ENCODE measurements at regions not wholly inside any gene's neighbourhood (a gene's known extent, or its start where the extent isn't known, plus 50 kb on each side); places are given as distances from the start of the nearest gene placed in this dataset.

GRCh38 chr6:98146656-98147055 is 687.7 kb upstream of the POU3F2 start:
- WGBS, 2 donors (ENCODE audit: low coverage in 1 of 2), result 55 to 60% methylated on average over 1 of the region's 1 CpG
- no peak overlapping the region for H3K4me3 ChIP-seq
- peaks cover 0 to 7% (median 0%) of the 10 kb centered on the region in 3 donors for H3K9me3 ChIP-seq
- H3K36me3 ChIP-seq, result no peaks in the 10 kb centered on the region
- no peaks in the 10 kb centered on the region for H3K4me1 ChIP-seq
- H3K27me3 ChIP-seq, result peaks cover 7% of the 10 kb centered on the region
- H3K27ac ChIP-seq, result no peak overlapping the region
- ATAC-seq, result no peak
- no peak for TF ChIP-seq POLR2A (IDR thresholded peaks at IDR 0.05)
- TF ChIP-seq POLR2AphosphoS5 (IDR thresholded peaks at IDR 0.05), result no peak
- TF ChIP-seq EP300 (IDR thresholded peaks at IDR 0.05), result no peak
- no peak for TF ChIP-seq CTCF (IDR thresholded peaks at IDR 0.05)

GRCh38 chr6:98156580-98156979 is 677.8 kb upstream of the POU3F2 start:
- no peak overlapping the region for H3K27ac ChIP-seq
- WGBS, 2 donors (ENCODE audit: low coverage in 1 of 2), result no CpG with 5 or more reads among the region's 2 CpGs
- no peak for ATAC-seq
- no peak for TF ChIP-seq EP300 (IDR thresholded peaks at IDR 0.05)
- TF ChIP-seq CTCF (IDR thresholded peaks at IDR 0.05), result no peak
- no peak for TF ChIP-seq POLR2AphosphoS5 (IDR thresholded peaks at IDR 0.05)
- no peak for TF ChIP-seq POLR2A (IDR thresholded peaks at IDR 0.05)
- H3K9me3 ChIP-seq, result no peaks in the 10 kb centered on the region
- no peaks in the 10 kb centered on the region for H3K36me3 ChIP-seq
- H3K4me1 ChIP-seq, result no peaks in the 10 kb centered on the region
- no peak overlapping the region for H3K4me3 ChIP-seq
- H3K27me3 ChIP-seq, result peaks cover 5% of the 10 kb centered on the region

GRCh38 chr6:98179606-98180005 is 654.8 kb upstream of the POU3F2 start:
- no peaks in the 10 kb centered on the region for H3K36me3 ChIP-seq
- 100% methylated on average over 3 of the region's 8 CpGs; no CpG with 5 or more reads in 1 of the 2 donors for WGBS, 2 donors (ENCODE audit: low coverage in 1 of 2)
- ATAC-seq, result no peak

GRCh38 chr6:98200084-98200483 is 634.3 kb upstream of the POU3F2 start:
- WGBS, 2 donors (ENCODE audit: low coverage in 1 of 2), result 70 to 81% methylated on average over 3 of the region's 3 CpGs
- ATAC-seq, result no peak
- Histone ChIP-seq H3K27me3 (no peaks in the 10 kb centered on the region), H3K9me3 (no peaks in the 10 kb centered on the region), H3K27ac (no peak overlapping the region), H3K4me1 (no peaks in the 10 kb centered on the region), H3K4me3 (no peak overlapping the region), H3K36me3 (no peaks in the 10 kb centered on the region)
- TF ChIP-seq CTCF (IDR thresholded peaks at IDR 0.05) (no peak), POLR2A (IDR thresholded peaks at IDR 0.05) (no peak), EP300 (IDR thresholded peaks at IDR 0.05) (no peak), POLR2AphosphoS5 (IDR thresholded peaks at IDR 0.05) (no peak)

More at GRCh38 chr6:98179606-98180005, 654.8 kb upstream of the POU3F2 start:
- Histone ChIP-seq H3K4me1 (no peaks in the 10 kb centered on the region), H3K9me3 (peaks cover 0 to 11% (median 0%) of the 10 kb centered on the region in 3 donors), H3K27me3 (no peaks in the 10 kb centered on the region), H3K4me3 (no peak overlapping the region), H3K27ac (no peak overlapping the region)
- TF ChIP-seq POLR2A (IDR thresholded peaks at IDR 0.05) (no peak), CTCF (IDR thresholded peaks at IDR 0.05) (no peak), EP300 (IDR thresholded peaks at IDR 0.05) (no peak), POLR2AphosphoS5 (IDR thresholded peaks at IDR 0.05) (no peak)

- no peaks in the 10 kb centered on the region for H3K36me3 ChIP-seq
- TF ChIP-seq EP300 (IDR thresholded peaks at IDR 0.05), result no peak
- TF ChIP-seq POLR2AphosphoS5 (IDR thresholded peaks at IDR 0.05), result no peak
- no peaks in the 10 kb centered on the region for H3K4me1 ChIP-seq
- no peaks in the 10 kb centered on the region for H3K27me3 ChIP-seq
- no peak overlapping the region for H3K27ac ChIP-seq
- no peak overlapping the region for H3K4me3 ChIP-seq
- H3K9me3 ChIP-seq, result no peaks in the 10 kb centered on the region
- ATAC-seq, result no peak
- 17 to 34% methylated on average over 2 of the region's 2 CpGs for WGBS, 2 donors (ENCODE audit: low coverage in 1 of 2)
These were observed 631.1 kb upstream of the POU3F2 start for GRCh38 chr6:98203170-98203806.

Measured in gastroesophageal sphincter (tissue), 4 donors.